ENCODE measurements at regions not wholly inside any gene's neighbourhood (a gene's known extent, or its start where the extent isn't known, plus 50 kb on each side); places are given as distances from the start of the nearest gene placed in this dataset.

- H3K36me3 Mint-ChIP-seq = peaks cover 2% of the 10 kb centered on the region
- H3K4me3 Mint-ChIP-seq = no peak overlapping the region
- H3K27me3 Mint-ChIP-seq = no peaks in the 10 kb centered on the region
- no peak overlapping the region for H3K27ac Mint-ChIP-seq
- H3K4me1 Mint-ChIP-seq (ENCODE audit: low read depth) = no peaks in the 10 kb centered on the region
- no peaks in the 10 kb centered on the region for H3K9me3 Mint-ChIP-seq (ENCODE audit: low read depth)
Measured at GRCh38 chr1:83581747-83582146, 417.2 kb downstream of the TTLL7 start.

DNA sequence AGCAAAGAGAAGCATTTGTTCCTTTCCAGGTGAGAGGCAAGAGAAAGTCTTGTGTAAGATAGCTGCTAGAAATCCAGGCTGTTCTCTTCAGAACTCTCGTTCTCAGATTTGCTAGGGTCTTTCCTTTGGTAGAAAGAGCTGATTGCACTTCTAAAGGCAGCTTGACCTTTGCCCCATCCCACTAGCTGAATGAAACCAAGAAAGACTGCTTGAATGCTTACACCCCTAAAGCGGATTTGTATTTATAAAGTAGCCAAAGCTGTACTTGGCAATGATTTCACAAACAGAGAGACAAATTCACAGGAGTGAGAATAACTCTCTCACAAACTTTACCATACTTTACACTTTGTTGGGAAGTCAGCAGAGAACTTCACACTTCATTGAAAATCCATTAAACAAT, 424.1 kb downstream of the TTLL7 start:
- H3K36me3 Mint-ChIP-seq = no peaks in the 10 kb centered on the region
- H3K9me3 Mint-ChIP-seq (ENCODE audit: low read depth) = no peaks in the 10 kb centered on the region
- no peak overlapping the region for H3K27ac Mint-ChIP-seq
- H3K4me3 Mint-ChIP-seq = no peak overlapping the region
- no peaks in the 10 kb centered on the region for H3K27me3 Mint-ChIP-seq
- no peaks in the 10 kb centered on the region for H3K4me1 Mint-ChIP-seq (ENCODE audit: low read depth)

DNA sequence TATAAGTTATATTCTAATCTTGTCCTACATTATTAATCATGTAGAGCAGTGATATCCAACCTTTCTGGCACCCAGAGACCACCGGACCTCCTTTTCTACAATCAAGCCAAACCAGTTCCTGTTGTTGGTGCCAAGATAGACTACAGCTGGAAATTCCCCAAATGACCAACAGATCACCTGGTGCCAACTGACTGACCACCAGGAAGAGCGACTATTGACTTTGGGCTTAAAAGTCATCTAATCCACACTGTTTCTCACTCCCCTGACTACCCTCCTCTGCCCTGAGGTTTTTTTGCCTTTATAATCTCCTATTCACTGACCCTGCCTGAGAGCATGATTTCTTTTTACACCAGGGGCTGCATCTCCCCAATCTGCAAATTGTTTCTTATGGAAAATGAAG, 425.2 kb downstream of the TTLL7 start:
- Mint-ChIP-seq H3K36me3 (no peaks in the 10 kb centered on the region), H3K9me3 (ENCODE audit: low read depth) (no peaks in the 10 kb centered on the region), H3K4me3 (no peak overlapping the region), H3K27me3 (no peaks in the 10 kb centered on the region), H3K4me1 (ENCODE audit: low read depth) (no peaks in the 10 kb centered on the region), H3K27ac (no peak overlapping the region)

GRCh38 chr1:83571536-83571935, 427.4 kb downstream of the TTLL7 start:
- H3K4me1 Mint-ChIP-seq (ENCODE audit: low read depth) = no peaks in the 10 kb centered on the region
- no peak overlapping the region for H3K27ac Mint-ChIP-seq
- H3K27me3 Mint-ChIP-seq = no peaks in the 10 kb centered on the region
- no peaks in the 10 kb centered on the region for H3K9me3 Mint-ChIP-seq (ENCODE audit: low read depth)
- no peaks in the 10 kb centered on the region for H3K36me3 Mint-ChIP-seq
- no peak overlapping the region for H3K4me3 Mint-ChIP-seq

DNA sequence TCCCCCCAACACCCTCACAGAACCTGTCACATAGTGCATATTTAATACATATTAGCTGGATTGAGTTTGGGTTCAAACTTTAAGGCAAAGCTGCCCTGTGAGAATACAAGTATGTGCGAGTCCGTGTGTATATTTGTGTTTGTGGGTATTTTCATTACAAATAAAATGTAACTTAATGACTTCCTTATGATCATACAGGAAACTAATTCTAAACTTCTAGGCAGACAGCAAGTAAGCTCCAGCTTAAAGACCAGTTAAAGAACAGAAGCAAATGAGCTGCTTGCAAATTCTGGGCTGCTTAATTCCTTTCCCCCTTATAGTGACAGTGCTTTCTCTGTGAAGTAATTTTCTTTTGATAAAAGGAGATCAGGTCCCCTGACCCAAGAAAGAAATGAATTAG, 437.6 kb downstream of the TTLL7 start:
- Mint-ChIP-seq H3K4me1 (ENCODE audit: low read depth) (no peaks in the 10 kb centered on the region), H3K36me3 (no peaks in the 10 kb centered on the region), H3K9me3 (ENCODE audit: low read depth) (no peaks in the 10 kb centered on the region), H3K27me3 (no peaks in the 10 kb centered on the region), H3K4me3 (no peak overlapping the region), H3K27ac (no peak overlapping the region)

- no peak overlapping the region for H3K27ac Mint-ChIP-seq
- H3K9me3 Mint-ChIP-seq (ENCODE audit: low read depth) = no peaks in the 10 kb centered on the region
- H3K4me1 Mint-ChIP-seq (ENCODE audit: low read depth) = no peaks in the 10 kb centered on the region
- no peaks in the 10 kb centered on the region for H3K36me3 Mint-ChIP-seq
- H3K27me3 Mint-ChIP-seq = no peaks in the 10 kb centered on the region
- H3K4me3 Mint-ChIP-seq = no peak overlapping the region
Measured at GRCh38 chr1:83559129-83559840, 439.6 kb downstream of the TTLL7 start.

DNA sequence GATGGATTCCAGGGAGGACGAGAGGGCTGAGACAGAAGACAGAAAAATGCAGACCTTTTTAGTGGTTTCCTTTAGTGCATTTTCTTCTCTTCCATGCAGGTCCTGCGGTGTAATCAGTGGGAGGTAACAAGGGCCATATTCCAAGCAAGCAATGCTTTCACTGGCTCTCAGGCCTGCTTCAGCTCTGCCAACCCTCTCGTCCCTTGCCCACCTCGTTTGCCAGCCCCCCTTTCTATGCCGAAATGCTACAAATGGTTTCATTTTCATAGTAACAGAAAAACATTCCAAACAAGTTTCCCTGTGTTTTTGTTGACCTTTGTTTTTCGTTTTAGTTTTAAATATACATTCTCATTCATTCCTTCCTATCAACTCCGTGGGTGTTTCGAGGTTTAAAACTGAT, 443.1 kb downstream of the TTLL7 start:
- Mint-ChIP-seq H3K4me3 (no peak overlapping the region), H3K27me3 (no peaks in the 10 kb centered on the region), H3K36me3 (no peaks in the 10 kb centered on the region), H3K27ac (no peak overlapping the region), H3K4me1 (ENCODE audit: low read depth) (no peaks in the 10 kb centered on the region), H3K9me3 (ENCODE audit: low read depth) (no peaks in the 10 kb centered on the region)

GRCh38 chr1:83554174-83554573, 444.8 kb downstream of the TTLL7 start:
- Mint-ChIP-seq H3K4me1 (ENCODE audit: low read depth) (no peaks in the 10 kb centered on the region), H3K4me3 (no peak overlapping the region), H3K27ac (no peak overlapping the region), H3K9me3 (ENCODE audit: low read depth) (no peaks in the 10 kb centered on the region), H3K27me3 (no peaks in the 10 kb centered on the region), H3K36me3 (no peaks in the 10 kb centered on the region)

- H3K9me3 Mint-ChIP-seq (ENCODE audit: low read depth) = no peaks in the 10 kb centered on the region
- no peaks in the 10 kb centered on the region for H3K36me3 Mint-ChIP-seq
- no peaks in the 10 kb centered on the region for H3K4me1 Mint-ChIP-seq (ENCODE audit: low read depth)
- no peak overlapping the region for H3K4me3 Mint-ChIP-seq
- H3K27me3 Mint-ChIP-seq = no peaks in the 10 kb centered on the region
- no peak overlapping the region for H3K27ac Mint-ChIP-seq
Measured at GRCh38 chr1:83552820-83553219, 446.1 kb downstream of the TTLL7 start.

DNA sequence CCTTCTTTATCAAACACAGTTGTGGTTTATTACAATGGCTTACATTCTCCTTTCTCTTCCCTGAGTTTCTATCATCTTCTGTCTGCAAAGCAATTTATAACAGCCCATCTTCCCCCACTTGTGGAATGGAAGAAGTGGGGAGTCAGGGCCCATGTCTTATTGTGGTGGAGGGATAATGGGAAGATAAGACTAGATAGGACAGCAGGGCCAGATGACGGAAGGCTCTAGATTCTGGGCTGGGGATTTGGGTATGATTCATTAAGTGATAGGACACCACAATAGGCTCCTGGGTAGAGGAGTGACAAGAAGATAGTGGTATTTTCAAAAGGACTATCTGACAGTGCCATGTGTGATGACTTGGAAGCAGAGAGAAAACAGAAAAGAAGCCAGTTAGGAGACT, 450.6 kb downstream of the TTLL7 start:
- no peak overlapping the region for H3K27ac Mint-ChIP-seq
- H3K36me3 Mint-ChIP-seq = no peaks in the 10 kb centered on the region
- H3K27me3 Mint-ChIP-seq = no peaks in the 10 kb centered on the region
- H3K4me1 Mint-ChIP-seq (ENCODE audit: low read depth) = peaks cover 7% of the 10 kb centered on the region
- H3K4me3 Mint-ChIP-seq = no peak overlapping the region
- H3K9me3 Mint-ChIP-seq (ENCODE audit: low read depth) = no peaks in the 10 kb centered on the region

DNA sequence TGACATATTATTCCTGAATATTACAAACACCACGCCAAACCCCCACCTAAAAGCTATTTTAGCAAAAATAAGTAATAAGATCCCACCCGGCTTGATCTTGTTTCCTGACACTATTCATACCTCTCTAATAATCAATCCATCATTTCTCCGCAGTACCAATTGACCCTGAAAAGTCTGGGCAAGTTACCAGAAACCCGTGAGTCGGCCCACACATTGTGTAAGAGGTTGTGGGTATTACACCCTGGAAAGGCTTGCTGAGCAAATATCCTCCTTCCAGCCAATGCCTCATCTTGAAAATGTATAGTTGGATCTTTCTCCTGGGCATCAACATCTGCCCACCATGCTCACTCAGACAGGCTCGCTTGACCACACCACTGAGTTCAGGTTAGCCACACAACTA, 451.0 kb downstream of the TTLL7 start:
- no peaks in the 10 kb centered on the region for H3K9me3 Mint-ChIP-seq (ENCODE audit: low read depth)
- no peak overlapping the region for H3K27ac Mint-ChIP-seq
- no peak overlapping the region for H3K4me3 Mint-ChIP-seq
- H3K4me1 Mint-ChIP-seq (ENCODE audit: low read depth) = peaks cover 8% of the 10 kb centered on the region
- H3K36me3 Mint-ChIP-seq = no peaks in the 10 kb centered on the region
- no peaks in the 10 kb centered on the region for H3K27me3 Mint-ChIP-seq

DNA sequence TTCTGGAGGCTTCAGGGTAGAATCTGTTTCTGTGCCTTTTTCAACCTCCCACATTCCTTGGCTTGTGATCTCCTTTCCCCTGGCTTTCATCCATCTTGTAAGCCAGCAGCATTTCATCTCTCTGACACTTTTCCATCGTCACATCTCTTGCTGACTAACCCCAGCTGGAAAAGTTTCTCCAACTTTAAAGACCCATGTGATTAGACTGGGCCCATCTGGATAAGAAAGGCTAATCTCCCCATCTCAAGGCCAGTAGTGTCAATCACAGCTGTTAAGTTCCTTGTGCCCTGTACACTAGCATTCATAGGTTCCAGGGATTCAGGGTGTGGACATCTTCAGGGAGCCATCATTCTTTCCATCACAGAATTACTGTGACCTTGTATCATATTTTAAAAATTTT, 452.1 kb downstream of the TTLL7 start:
- Mint-ChIP-seq H3K27me3 (no peaks in the 10 kb centered on the region), H3K27ac (no peak overlapping the region), H3K36me3 (no peaks in the 10 kb centered on the region), H3K4me3 (no peak overlapping the region), H3K4me1 (ENCODE audit: low read depth) (peaks cover 8% of the 10 kb centered on the region), H3K9me3 (ENCODE audit: low read depth) (no peaks in the 10 kb centered on the region)

- H3K27ac Mint-ChIP-seq = no peak overlapping the region
- no peak overlapping the region for H3K4me3 Mint-ChIP-seq
- no peaks in the 10 kb centered on the region for H3K27me3 Mint-ChIP-seq
- no peaks in the 10 kb centered on the region for H3K36me3 Mint-ChIP-seq
- H3K9me3 Mint-ChIP-seq (ENCODE audit: low read depth) = no peaks in the 10 kb centered on the region
- H3K4me1 Mint-ChIP-seq (ENCODE audit: low read depth) = peaks cover 8% of the 10 kb centered on the region
Measured at GRCh38 chr1:83545066-83545862, 453.7 kb downstream of the TTLL7 start.

GRCh38 chr1:83543222-83543973, 455.5 kb downstream of the TTLL7 start:
- H3K4me1 Mint-ChIP-seq (ENCODE audit: low read depth) = peaks cover 8% of the 10 kb centered on the region
- H3K36me3 Mint-ChIP-seq = no peaks in the 10 kb centered on the region
- no peak overlapping the region for H3K27ac Mint-ChIP-seq
- no peaks in the 10 kb centered on the region for H3K9me3 Mint-ChIP-seq (ENCODE audit: low read depth)
- H3K27me3 Mint-ChIP-seq = no peaks in the 10 kb centered on the region
- H3K4me3 Mint-ChIP-seq = no peak overlapping the region

DNA sequence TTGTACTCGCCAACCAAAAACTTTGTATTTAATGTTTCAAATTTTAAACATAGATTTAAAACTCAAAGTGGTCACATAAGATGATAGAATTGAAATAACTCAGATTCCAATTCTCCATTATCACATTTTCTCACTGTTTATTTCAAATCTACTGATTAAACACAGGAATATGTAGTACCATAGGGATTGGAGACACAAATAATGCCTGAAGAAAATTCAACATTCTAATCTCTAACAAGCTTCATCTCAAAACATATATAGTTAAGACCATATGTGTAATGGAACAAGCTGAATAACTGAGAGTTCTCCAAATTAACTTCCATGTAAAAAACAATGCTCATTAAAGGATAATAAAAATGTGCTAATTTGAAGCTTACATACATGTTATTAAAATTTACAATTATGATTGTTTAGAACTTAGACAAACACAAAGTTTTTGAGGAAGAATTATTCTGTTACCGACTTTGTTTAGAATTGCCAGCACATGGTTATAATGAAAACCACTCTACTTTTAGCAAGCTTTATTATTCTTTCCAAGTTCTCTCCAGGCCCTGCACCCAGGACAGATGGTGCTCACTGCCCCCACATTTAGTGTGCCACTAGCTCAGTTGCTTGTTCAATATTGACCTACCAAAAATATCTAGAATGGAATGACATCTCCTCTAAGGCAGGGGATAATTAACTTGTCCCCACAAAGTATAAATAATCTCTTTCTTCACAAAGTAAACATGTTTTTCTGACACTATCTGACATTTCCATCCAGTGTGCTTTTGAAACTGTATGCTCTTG, 467.2 kb downstream of the TTLL7 start:
- Mint-ChIP-seq H3K27me3 (no peaks in the 10 kb centered on the region), H3K36me3 (peaks cover 7% of the 10 kb centered on the region), H3K4me3 (no peak overlapping the region), H3K27ac (no peak overlapping the region), H3K9me3 (ENCODE audit: low read depth) (peaks cover 7% of the 10 kb centered on the region), H3K4me1 (ENCODE audit: low read depth) (no peaks in the 10 kb centered on the region)
